Suprapubic skin (tissue), 4 donors: ENCODE measurements at regions not wholly inside any gene's neighbourhood (a gene's known extent, or its start where the extent isn't known, plus 50 kb on each side); places are given as distances from the start of the nearest gene placed in this dataset.

Source experiments
- DNase-seq, 2 donors: peaks; one replicate each; pipeline ENCODE4 v3.0.0-alpha.2; 2019; ENCODE audit warnings: low spot score in 2 of 2
- H3K27ac ChIP-seq: fragments of 200-600 bp; sonication (generic); one replicate; pipeline ENCODE4 v1.5.1; 2019
- H3K27me3 ChIP-seq: fragments of 200-600 bp; sonication (generic); one replicate; pipeline ENCODE4 v1.5.1; 2019
- H3K36me3 ChIP-seq: fragments of 200-600 bp; sonication (generic); one replicate; pipeline ENCODE4 v1.5.1; 2019
- H3K4me1 ChIP-seq: fragments of 200-600 bp; sonication (generic); one replicate; pipeline ENCODE4 v1.5.1; 2019
- H3K4me3 ChIP-seq: fragments of 200-600 bp; sonication (generic); one replicate; pipeline ENCODE4 v1.5.1; 2019; ENCODE audit warnings: mild to moderate bottlenecking
- H3K9me3 ChIP-seq: fragments of 200-600 bp; sonication (generic); one replicate; pipeline ENCODE4 v1.5.1; 2019
- EP300 ChIP-seq: sonication (generic); formaldehyde crosslinking; IDR thresholded peaks from one replicate; pipeline ENCODE4 v1.6.1; 2017; ENCODE audit warnings: antibody characterized with exemption
- POLR2A ChIP-seq, 2 donors: fragments of 450-650 bp; IDR thresholded peaks; one replicate each; pipeline ENCODE4 v1.6.1; 2017; ENCODE audit warnings: antibody characterized with exemption in 2 of 2, mild to moderate bottlenecking in 2 of 2, moderate library complexity in 2 of 2
- POLR2AphosphoS5 ChIP-seq, 3 donors: sonication (generic); formaldehyde crosslinking; IDR thresholded peaks; one replicate each; pipeline ENCODE4 v1.6.1; 2017; ENCODE audit warnings: antibody characterized with exemption in 3 of 3
- WGBS: methylation state at CpG from one replicate; pipeline ENCODE4 v1.1.5; 2018; 5-methylcytosine and 5-hydroxymethylcytosine counted together
- TF ChIP-seq, protein P1 (sequence below), 2 donors: fragments of 200-600 bp in 1 of 2; fragments of 450-650 bp in 1 of 2; sonication (generic) in 1 of 2; IDR thresholded peaks; one replicate each; pipeline ENCODE4 v1.5.1; 2016 to 2019; ENCODE audit warnings: antibody characterized with exemption in 2 of 2, mild to moderate bottlenecking in 1 of 2, moderate library complexity in 1 of 2

DNA sequence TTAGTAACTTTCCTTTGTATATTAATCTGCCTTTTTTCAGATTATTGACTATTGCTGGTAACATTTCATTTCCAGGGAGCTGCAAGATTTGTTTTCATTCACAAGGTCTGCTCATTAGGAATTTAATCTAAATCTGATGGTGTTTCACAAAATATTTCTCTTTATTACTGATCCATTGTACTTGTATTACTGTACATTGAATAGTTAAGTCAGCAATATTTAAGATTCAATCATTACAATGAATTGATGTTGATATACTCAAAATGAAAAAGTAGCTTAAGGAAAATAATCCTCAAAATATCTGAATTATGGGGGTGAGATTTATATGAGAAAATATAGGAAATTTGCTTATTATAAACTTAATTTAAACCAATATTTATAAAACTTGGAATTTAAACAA is 308.6 kb upstream of the PBX1 start:
- DNase-seq = no peak

DNA sequence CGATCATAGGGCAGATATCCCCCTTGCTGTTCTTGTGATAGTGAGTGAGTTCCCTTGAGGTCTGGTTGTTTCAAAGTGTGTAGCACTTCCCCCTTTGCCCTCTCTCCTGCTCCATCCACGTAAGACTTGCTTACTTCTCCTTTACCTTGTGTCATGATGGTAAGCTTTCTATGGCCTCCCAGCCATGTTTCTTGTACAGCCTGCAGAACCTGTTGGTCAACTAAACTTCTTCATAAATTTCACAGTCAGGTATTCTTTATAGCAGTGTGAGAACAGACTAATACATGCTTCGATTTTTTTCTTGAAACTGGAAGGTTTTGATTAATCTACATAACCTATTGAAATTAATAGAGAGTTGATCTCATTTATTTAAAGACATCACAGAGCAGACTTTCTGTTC is 302.5 kb upstream of the PBX1 start:
- DNase-seq = no peak
- WGBS = 55% methylated on average over 3 of the region's 3 CpGs
- H3K27ac ChIP-seq = no peak overlapping the region
- no peaks in the 10 kb centered on the region for H3K4me1 ChIP-seq
- H3K4me3 ChIP-seq = no peak overlapping the region
- no peaks in the 10 kb centered on the region for H3K36me3 ChIP-seq
- H3K27me3 ChIP-seq = no peaks in the 10 kb centered on the region
- H3K9me3 ChIP-seq = no peaks in the 10 kb centered on the region
- TF ChIP-seq EP300 = no peak
- TF ChIP-seq POLR2A (IDR thresholded peaks at IDR 0.05) = no peak
- TF ChIP-seq, protein P1, sequence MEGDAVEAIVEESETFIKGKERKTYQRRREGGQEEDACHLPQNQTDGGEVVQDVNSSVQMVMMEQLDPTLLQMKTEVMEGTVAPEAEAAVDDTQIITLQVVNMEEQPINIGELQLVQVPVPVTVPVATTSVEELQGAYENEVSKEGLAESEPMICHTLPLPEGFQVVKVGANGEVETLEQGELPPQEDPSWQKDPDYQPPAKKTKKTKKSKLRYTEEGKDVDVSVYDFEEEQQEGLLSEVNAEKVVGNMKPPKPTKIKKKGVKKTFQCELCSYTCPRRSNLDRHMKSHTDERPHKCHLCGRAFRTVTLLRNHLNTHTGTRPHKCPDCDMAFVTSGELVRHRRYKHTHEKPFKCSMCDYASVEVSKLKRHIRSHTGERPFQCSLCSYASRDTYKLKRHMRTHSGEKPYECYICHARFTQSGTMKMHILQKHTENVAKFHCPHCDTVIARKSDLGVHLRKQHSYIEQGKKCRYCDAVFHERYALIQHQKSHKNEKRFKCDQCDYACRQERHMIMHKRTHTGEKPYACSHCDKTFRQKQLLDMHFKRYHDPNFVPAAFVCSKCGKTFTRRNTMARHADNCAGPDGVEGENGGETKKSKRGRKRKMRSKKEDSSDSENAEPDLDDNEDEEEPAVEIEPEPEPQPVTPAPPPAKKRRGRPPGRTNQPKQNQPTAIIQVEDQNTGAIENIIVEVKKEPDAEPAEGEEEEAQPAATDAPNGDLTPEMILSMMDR (IDR thresholded peaks at IDR 0.05) = no peak
- no peak for TF ChIP-seq POLR2AphosphoS5 (IDR thresholded peaks at IDR 0.05)

More for the DNA sequence above, 308.6 kb upstream of the PBX1 start:
- Histone ChIP-seq H3K4me3 (no peak overlapping the region), H3K27ac (no peak overlapping the region), H3K9me3 (peaks cover 5% of the 10 kb centered on the region), H3K4me1 (no peaks in the 10 kb centered on the region), H3K36me3 (no peaks in the 10 kb centered on the region), H3K27me3 (no peaks in the 10 kb centered on the region)
- TF ChIP-seq EP300 = no peak
- no peak for TF ChIP-seq POLR2AphosphoS5 (IDR thresholded peaks at IDR 0.05)
- TF ChIP-seq POLR2A (IDR thresholded peaks at IDR 0.05) = no peak
- TF ChIP-seq, protein P1 (IDR thresholded peaks at IDR 0.05) = no peak

DNA sequence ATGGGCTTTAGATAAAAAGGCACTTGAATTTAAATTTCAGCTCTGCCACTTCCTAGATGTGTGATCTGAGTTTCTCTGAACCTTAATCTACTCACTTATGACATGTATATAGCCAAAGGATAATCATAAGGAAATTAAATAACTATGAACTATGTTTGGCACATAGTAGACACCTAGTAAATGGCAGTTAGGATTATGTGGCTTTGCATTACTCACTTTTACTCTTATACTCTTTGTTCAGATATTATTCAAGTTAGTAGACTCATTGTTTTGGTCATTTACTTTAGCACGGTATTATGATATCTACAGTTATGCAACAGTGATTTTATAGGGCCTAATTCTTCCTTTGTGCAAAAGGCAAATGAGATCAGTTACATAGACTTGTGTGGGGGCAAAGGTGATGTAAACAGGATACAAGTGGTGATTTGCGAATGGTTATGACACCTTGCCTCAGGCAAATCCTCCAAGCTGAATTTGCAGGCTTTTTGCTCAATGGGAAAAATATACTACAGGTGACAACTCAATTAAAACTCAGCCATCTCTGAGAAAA is 297.2 kb upstream of the PBX1 start:
- no peak for DNase-seq
- no peaks in the 10 kb centered on the region for H3K4me1 ChIP-seq
- H3K27ac ChIP-seq = no peak overlapping the region
- H3K4me3 ChIP-seq = no peak overlapping the region
- H3K27me3 ChIP-seq = no peaks in the 10 kb centered on the region
- H3K36me3 ChIP-seq = no peaks in the 10 kb centered on the region
- no peaks in the 10 kb centered on the region for H3K9me3 ChIP-seq
- TF ChIP-seq EP300 (no peak), POLR2A (IDR thresholded peaks at IDR 0.05) (no peak), POLR2AphosphoS5 (IDR thresholded peaks at IDR 0.05) (no peak)
- TF ChIP-seq, protein P1 (IDR thresholded peaks at IDR 0.05) = no peak
- 87% methylated on average over 2 of the region's 2 CpGs for WGBS

DNA sequence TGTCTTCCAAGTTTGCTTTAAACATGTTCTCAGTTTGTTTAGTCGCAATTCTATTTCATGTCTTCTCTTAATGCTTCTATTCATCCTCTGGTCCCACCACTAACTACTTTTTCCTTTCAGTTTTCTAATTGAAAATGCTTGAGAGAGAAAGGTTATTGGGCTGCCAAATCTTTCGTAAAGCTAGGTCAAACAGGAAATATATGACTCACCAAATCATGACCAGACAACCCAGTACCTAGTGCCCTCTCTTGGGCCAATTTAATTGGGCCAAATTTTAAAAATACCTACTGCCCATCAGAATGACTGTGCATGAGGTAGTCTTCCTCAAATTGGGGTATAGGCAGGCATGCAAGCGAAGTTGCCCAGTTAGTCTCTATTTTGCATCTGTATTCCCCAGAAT is 295.4 kb upstream of the PBX1 start:
- H3K4me1 ChIP-seq = no peaks in the 10 kb centered on the region
- no peak overlapping the region for H3K4me3 ChIP-seq
- DNase-seq = no peak
- no peak overlapping the region for H3K27ac ChIP-seq
- no peaks in the 10 kb centered on the region for H3K36me3 ChIP-seq
- TF ChIP-seq, protein P1 (IDR thresholded peaks at IDR 0.05) = no peak
- TF ChIP-seq POLR2A (IDR thresholded peaks at IDR 0.05) = no peak
- no peak for TF ChIP-seq POLR2AphosphoS5 (IDR thresholded peaks at IDR 0.05)
- no peak for TF ChIP-seq EP300
- 76% methylated on average over 3 of the region's 3 CpGs for WGBS
- no peaks in the 10 kb centered on the region for H3K9me3 ChIP-seq
- H3K27me3 ChIP-seq = no peaks in the 10 kb centered on the region

DNA sequence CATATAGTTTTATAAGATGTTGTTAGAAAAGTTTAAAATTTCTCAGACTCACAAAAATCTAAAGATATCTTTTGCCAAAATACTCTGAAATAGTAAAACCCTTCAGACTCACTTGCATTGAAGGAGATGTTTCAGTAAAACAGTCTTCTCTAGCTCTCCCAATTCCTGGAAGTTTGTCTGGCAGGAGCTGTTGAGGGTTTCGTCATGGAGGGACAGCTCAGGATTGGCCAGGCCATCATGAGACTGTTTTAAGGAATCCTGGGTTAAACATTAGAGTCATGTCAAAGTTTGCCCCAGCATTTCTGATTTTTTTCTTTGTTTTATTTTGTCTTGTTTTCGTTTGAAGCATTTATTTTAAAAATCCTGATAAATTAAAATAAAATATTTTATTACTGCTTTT is 293.8 kb upstream of the PBX1 start:
- H3K27ac ChIP-seq = no peak overlapping the region
- no peaks in the 10 kb centered on the region for H3K27me3 ChIP-seq
- 50% methylated on average over 2 of the region's 2 CpGs for WGBS
- H3K36me3 ChIP-seq = no peaks in the 10 kb centered on the region
- no peaks in the 10 kb centered on the region for H3K4me1 ChIP-seq
- H3K9me3 ChIP-seq = no peaks in the 10 kb centered on the region
- no peak overlapping the region for H3K4me3 ChIP-seq
- TF ChIP-seq POLR2A (IDR thresholded peaks at IDR 0.05) (no peak), POLR2AphosphoS5 (IDR thresholded peaks at IDR 0.05) (no peak), EP300 (no peak)
- TF ChIP-seq, protein P1 (IDR thresholded peaks at IDR 0.05) = no peak
- DNase-seq = no peak
